HG02840 (cell line): ENCODE measurements at regions not wholly inside any gene's neighbourhood (a gene's known extent, or its start where the extent isn't known, plus 50 kb on each side); places are given as distances from the start of the nearest gene placed in this dataset.
"Not testable (repeated sequence)": the region's sequence is repeated elsewhere in the genome, so short reads cannot be mapped to it uniquely, and the experiment has no call there.

Experiments
- ATAC-seq: cut with Tn5 transposase; IDR thresholded peaks from one replicate; pipeline ENCODE4 v1.9.1; 2021; ENCODE audit warnings: mild to moderate bottlenecking, moderate library complexity, moderate number of reproducible peaks; ENCODE audit not compliant: unreplicated experiment, low FRiP score

DNA sequence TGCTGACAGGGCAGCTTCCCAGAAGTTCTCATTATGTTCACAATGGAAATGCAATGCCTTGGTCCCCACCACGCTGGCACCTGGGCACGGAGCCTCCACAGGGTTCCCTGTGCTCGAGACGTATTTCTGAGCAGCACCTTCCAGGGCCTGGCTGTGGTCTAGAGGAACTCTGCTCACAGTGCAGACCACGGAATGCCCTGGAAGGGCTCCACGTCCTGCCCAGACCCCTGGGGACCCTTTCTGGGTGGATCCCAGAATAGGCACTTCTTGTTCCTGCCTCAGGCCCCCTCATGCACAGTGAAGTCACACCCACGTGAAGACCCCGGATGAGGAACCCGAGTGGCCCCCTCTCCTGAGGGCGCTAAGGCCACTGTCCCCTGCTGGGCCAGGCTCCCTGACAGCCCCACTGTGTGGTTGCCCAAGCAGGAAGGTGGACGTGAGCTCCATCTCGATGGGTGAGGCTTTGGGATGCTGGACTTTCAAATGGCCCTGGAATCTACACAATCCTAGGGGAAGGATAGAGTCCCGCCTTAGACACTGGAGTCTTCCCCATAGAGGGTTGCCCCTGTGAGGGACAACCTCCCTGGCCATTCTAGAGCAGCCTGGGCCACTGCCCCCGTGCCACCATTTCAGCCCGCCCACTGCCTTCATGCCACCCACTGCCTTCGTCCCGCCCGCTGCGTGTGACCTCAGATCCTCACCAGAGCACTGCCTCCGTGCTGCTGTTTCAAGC lies 1106.8 kb downstream of the BRD1 start:
- ATAC-seq, result no peak

DNA sequence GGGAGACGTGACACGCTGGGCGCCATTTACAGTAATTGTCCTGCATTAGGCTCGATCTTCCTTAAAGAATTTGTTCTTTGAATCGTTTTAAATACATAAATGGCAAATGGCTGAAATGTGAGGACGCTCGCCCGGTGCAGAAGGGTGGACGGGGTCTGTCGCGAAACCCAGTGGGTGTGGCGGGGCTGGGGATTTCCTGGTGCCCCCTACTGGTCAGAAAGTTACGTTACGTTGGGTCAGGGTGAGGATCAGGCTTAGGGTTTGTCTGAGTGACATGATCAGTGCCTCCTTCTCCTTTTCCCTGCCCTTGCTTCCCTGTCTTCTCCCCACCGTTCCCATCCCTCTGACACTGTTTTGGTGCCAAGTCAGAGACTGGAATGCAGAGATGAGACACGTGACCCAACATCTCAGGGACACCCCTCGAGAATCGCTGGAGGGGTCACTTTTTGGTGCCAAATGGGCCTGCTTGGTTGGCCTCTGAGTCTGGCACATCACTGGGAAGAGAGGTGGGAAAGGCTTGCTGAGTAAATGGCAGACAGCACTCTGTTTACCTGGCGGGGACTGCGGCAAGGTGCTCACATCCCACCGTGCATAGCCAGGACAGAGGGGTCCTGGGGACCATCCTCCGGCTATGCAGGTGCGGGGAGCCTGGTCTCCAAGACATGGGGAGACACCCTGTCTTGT lies 1107.6 kb downstream of the BRD1 start:
- no peak for ATAC-seq

DNA sequence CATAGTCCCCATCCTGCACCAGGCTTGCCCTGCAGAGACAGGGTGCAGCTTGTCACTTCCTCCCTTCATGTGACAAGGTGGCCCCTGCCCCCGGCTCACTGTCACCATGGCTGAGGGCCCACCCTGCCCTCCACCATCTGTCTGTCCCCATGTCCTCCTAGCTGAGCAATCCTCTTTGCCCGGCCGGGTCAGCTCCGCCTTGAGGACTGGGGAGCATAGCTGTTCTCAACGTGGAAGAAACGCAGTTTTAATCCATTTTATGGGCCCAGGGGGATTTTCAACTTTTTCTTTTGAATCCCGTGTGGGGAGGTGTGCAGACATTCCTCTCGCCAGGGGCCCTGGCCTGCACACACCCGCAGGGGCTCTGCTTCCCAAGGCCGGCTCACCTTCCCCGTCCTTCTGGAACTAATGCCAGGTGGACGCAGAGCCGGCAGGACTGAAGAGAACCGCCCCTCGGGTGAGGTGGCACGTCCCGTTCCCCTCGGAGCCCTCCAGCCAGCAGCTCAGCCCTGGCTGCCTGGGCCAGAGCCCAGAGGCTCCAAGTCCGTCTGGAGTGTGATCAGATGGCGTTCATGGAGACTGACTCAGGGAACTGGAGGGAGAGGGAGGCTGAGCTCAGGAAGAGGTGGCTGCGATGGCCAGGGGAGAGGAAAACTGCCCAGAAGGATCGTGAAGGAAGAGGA lies 1108.7 kb downstream of the BRD1 start:
- ATAC-seq, result no peak

DNA sequence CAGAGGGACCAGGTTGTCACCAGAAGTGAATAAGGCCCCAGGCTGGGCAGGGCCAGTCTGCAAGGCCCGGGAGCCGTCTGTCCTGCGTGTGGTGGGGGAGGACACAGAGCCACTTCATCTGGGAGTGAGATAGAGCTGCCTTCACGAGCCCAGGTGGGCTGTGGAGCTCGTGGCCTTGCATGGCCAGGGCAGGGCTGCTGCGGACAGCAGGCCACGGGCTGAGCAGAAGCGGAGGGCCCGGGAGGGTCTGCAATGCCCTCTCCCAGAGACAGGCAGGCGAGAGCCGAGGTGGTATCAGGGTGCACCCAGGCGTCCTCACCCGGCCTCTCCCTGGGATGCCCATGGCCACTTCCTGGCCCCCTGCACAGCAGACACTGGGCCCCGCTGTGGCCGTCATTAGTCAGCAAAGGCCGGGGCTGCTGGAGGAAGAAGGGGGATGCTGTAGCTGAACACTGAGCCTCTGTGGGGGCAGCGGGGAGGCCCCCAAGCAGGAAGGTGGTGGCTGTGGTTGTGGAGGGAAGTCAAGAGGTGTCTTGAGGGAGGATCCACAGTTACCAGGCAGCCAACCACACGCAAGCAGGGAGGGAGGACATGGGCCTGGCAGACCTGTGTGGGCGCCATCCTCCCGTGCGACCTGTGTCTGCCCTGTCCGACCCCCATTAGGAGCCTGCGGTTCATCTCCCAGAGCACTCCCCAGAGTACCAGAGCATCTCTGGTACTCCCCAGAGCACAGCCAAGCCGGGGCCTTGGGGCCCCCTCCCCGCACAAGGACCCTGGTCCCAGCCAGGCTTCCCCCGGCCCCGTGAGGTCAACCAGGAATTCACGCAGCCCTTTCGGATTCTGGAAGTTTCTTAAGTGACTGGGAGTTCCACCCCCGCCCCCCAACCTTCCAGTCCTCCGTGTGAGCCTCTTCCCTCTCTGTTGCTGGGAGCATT lies 1109.5 kb downstream of the BRD1 start:
- no peak for ATAC-seq

DNA sequence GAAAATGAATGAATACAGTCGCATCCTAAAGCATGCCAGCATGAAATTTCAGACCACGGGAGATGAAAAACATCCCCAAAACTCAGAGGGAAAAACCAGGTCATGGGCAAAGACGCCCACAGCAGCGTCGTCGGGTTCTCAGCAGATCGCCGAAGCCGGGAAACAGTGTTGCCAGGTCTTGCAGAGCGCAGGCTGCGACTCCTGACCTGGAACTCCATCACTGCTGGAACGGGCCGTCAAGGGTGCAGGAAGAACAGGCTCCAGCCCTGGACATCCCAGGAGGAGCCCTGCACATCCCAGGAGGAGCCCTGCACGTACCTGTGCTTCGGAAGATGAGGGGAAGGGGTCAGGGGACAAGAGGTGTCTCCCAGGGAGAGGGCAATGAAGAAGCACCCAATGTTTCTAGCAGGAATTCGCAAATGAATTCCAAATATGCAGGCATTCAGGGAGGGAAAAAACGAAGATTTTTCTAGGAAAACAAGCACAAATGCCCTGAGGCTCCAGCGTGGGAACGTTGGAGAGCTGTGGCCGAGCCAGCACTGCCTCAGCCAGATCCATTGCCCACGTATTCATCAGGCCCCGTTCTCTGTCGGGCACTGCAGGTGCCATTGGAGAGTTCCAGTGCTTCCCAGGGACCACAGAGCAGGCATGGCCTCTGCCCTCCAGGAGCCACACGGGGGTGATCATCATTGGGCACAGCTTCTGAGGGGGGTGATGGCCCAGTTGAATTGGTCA lies 1110.4 kb downstream of the BRD1 start:
- no peak for ATAC-seq

DNA sequence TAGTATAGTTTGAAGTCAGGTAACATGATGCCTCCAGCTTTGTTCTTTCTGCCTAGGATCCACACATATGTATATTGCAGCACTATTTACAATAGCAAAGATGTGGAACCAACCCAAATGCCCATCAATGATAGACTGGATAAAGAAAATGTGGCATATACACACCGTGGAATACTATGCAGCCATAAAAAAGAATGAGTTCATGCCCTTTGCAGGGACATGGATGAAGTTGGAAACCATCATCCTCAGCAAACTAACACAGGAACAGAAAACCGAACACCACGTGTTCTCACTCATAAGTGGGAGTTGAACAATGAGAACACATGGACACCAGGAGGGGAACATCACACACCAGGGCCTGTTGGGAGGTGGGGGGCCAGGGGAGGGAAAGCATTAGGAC lies 1111.5 kb downstream of the BRD1 start:
- not testable (repeated sequence) for ATAC-seq

DNA sequence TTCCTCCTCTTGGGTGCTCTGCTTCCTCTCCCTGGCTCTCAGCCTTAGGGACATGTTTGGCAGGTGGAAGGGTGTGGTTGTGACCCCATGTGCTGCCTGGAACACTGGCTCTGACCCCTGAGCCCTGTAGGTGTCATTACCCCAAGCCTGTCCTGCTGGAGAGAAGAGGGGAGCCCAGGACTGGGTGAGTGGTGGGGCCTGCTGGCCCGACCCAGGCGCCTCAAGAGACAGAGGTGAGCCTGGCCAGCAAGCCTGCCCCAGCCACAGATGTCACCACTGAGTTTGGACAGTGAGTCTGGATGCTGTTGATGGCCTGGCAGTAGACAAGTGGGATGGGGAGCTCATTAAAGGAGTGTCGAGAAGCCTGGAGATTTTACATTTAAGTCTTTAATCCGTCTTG lies 1112.2 kb downstream of the BRD1 start:
- ATAC-seq, result no peak

DNA sequence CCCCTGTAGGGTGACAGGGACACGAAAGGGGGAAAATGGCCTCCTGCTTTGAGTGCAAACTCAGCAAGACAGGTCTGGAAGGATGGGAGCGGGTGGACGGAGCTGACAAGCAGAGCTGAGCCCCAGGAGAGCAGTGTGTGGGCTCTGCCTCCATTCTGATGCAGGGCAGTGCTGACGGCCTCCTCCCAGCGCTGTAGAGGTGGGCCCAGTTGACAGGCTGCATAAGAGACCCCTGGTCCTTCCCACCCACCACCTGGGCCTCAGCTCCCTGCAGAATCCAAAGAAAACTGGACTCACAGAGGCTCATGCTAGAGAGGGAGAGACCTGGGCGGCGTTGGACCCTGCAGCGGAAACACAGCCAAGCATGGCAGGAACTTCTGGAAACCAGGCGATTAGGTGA lies 1113.4 kb downstream of the BRD1 start:
- ATAC-seq, result no peak

DNA sequence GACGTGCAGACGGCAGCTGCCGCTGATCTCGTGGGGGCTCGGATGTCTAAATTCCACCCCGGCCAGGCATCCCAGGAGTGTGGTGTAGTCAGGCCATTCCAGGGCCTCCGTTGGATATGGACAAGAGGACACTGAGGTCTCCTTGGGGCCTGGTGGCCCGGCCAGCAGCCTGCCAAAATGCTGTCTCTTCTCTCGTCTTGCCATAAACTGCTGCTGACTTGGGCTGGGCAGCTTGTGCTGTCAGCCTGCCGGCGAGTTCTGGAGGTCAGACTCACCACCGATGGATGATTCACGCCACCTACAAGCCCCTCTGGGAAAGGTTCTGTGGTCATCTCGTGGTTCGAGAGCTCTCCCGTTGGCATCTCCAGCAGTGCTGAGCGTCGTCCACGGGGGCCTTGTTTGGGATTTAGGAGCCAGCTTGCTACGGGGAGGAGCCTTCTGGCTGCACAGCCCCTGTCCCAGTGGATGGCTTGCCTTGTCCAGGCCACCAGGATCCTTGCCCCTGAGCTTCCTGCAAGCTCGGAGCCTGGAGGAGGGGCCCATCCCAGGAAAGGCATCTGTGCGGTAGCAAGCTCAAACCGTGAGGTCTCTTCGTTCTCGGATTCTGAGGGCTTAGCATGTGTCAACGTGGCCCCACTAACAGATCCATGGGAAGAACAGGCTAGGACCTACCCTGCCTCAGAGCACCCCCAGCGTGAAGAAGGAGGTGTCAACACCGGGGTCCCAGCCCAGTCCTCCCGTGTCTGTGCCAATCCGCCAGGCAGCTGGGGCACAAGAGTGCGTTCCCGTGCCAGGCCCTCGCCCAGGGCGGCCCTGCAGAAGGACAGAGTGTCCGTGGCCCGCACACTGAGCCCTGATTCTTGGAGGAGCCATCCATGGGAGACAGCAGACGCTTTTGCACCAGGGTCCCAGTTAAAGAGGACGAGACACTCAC lies 1114.1 kb downstream of the BRD1 start:
- no peak for ATAC-seq

DNA sequence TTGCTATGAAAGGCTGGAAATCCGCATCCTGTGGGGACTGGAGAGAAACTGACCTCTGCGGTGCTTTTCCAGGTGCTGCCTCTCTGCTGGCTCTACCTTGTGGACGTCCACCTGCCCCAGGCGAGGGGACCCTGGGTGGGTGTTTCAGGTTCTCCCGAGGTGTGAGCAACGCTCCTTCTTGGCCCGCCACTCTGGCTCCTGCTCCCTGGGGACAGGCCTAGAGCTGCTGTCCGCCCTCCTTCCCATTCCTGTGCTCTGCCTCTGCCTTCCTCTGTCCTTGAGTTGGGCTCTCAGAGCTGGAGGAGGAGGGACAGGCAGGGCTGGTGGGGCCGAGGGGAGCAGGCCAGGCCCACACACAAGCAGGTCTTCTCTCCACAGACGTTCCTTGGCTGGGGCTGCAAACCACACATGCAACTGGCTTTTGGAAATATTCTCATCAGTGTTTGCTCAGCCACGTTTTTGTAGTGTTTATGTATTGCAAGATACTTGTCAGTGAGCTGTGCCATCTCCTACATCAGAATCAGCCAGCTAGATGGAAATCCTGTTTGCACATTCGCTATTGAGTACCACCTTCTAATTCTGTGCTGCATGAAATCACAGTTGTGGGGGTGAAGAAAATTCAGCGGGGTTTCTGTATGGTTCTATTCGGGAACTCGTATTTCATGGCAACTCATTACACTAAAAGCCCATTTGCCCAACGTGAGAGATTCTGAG lies 1115.0 kb downstream of the BRD1 start:
- no peak for ATAC-seq

DNA sequence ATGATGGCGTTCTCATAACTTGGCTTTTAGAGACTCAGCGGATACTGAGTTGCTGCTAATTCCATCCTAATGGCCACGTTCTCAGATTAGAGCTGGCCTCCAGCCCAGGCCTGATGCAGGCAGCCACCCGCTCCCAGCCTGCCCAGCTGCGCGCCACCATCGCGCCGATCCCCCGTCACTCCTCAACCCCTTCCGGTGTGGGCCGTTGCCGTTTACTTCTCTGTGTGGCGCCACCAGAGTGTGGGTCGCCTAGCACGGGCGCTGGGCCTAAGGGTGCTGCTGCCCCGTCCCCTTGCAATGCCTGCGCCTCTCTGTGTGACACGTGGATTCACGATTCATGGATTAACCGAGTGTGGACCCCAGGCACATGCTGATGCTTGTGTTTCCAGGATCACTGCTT lies 1116.0 kb downstream of the BRD1 start:
- no peak for ATAC-seq

DNA sequence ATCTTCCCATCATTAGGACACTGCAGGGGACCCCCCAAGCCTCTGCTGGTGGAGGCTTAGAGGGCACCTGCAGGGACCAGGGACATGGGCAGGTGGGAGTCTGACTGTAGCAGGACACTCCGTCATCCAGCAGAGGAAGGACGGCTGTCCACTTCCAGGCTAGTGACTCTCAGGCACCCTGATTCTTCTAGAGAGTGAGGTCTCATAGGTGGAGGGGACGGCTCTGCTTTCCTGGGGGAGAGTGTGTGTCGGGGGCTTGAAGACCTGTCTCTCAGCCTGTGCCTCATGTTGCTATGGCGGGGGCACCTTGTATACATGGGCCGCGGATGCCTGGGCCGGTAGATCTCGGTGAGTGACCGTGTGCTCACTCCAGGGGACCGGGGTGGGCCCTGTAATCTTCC lies 1116.6 kb downstream of the BRD1 start:
- ATAC-seq, result no peak

DNA sequence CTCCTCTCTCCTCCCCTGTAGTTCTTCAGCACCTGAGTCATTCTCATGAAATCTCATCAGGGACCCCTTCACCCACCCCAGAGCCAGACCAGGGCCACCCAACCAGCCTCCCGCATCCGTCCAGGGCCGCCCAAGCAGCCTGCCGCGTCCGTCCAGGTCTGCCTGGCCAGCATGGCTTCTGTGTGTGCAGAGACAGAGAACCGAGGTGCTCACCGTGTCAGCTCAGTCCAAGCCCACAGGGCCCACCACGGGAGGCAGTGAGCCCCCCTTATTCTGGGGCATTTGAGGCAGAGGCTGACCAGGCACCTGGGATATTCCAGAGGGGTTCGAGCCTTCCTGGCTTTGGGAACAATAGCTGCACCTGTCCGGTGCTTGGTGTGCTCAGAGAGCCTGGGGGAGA lies 1117.3 kb downstream of the BRD1 start:
- no peak for ATAC-seq

DNA sequence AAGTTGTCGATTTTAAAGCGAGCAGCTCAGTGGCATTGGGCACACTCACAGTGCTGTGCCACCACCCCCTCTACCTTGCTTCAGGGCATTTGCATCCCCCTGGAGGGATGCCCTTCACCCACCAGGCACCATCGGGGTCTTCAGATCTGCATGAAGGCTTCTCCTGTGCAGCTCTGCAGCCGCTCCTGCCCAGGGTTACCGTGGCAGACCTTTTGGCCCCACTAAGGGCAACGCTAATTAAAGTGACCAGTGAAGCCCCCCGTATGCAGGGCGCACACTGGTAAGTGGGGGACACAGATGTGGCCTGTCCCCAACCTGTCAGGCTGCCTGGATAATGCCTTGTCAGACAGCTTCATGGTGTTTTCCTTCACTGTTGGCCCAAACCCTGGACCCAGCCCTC lies 1117.7 kb downstream of the BRD1 start:
- ATAC-seq, result no peak

DNA sequence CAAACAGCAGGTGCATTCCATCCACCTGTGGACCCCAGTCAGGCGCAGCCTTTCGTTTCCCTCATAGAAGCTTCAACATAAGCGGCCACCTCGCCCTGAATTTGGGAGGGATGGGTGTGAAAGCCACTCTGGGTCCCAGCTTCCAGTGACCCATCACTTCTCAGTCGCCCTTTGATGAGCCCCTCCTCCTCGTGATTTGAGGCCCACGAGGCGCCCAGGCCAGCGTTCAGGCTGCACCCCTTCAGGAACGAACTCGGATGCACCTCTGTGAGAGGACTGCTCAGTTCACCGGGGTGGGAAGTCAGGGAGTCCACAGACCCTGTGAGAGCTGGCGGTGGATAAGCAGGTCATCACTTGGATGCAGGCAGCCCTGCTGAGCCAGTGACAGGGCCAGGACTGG lies 1118.2 kb downstream of the BRD1 start:
- ATAC-seq, result no peak

DNA sequence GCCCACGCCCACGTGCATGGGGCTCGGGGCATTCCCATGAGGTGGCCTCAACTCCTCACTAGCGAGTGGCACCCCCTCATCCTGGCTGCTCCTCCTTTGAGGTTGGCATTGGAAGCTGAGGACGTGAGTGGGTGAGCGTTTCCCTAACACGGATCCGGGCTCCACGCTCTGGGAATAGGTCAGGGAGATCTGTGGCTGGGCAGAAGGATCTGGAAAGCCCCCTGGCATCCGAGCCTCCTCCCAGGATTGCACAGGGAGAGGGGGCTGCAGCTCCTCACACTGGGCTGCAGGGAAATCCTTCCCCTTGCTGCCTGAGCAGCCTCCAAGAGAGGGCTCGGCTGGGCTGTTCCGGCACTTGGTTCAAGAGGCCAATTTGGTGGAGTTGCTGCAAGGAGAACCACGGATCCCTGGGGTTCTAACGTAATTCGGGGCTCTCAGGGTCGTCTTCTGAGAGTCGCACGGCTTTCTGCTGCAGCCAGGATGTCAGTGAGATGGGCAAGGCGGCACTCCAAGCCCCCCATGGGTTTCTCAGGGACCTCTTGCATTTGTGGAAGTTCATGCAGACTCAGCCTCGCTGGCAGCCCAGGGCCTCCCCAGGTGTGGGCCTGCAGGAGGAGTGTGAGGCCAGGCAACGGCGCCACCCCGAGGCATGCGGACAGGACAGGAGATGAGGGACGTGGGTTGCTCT lies 1119.0 kb downstream of the BRD1 start:
- ATAC-seq, result no peak

DNA sequence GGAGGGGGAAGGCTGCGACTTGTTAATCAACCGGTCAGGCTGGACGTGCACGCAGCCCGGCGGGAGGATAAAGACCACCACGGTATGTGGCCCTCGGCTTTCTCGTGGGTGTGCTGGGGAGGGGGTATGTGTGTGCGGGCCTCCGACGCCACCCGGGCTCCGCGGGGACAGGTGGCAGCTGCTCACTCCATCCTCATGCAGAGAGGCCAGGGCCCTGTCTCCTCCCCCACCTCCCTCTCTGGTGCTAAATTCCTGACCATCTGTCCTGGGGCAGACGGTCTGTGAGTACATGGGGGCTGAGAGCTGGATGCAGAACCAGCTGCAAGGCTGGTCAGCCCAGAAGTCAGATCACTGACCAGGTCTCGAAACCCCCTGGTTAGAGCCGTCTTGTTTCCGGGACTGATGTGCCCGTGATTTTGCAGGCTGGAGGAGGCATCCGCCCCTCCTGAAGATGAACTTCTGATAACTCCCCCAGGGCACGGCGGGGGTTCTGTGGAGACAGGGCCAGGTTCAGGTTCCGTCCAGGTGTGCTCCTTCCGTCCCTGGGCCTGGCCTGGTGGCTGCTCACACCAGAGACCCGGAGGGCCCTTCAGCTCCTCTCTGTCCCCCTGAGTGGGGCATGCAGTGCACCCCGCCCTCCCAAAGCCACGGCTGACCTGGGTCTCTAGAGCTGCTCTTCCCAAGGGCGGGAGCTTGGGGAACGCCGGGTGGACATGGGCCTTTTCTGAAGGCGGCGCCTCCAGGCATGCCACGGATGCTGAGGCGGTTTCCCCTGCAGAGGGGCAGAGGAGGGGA lies 1119.7 kb downstream of the BRD1 start:
- no peak for ATAC-seq
